GM06990 (cell line): ENCODE measurements at regions not wholly inside any gene's neighbourhood (a gene's known extent, or its start where the extent isn't known, plus 50 kb on each side); places are given as distances from the start of the nearest gene placed in this dataset.
"Not testable (repeated sequence)": the region's sequence is repeated elsewhere in the genome, so short reads cannot be mapped to it uniquely, and the experiment has no call there.

Experiments used
- DNase-seq: peaks from one replicate; pipeline ENCODE4 v3.0.0-alpha.2; 2011; ENCODE audit not compliant: insufficient read length; ENCODE audit errors: extremely low read depth
- H3K27me3 ChIP-seq: replicated peaks from 2 replicates; pipeline ENCODE4 v1.6.0; 2011; ENCODE audit warnings: low read length; ENCODE audit not compliant: control insufficient read depth, insufficient read depth
- H3K36me3 ChIP-seq: 2 replicates; pipeline ENCODE4 v1.5.1; 2011; ENCODE audit warnings: low read length; ENCODE audit not compliant: control insufficient read depth, insufficient read depth
- H3K4me3 ChIP-seq: replicated peaks from 2 replicates; pipeline ENCODE4 v1.5.1; 2011; ENCODE audit warnings: low read depth, mild to moderate bottlenecking, control low read depth, low read length
- CTCF ChIP-seq: IDR thresholded peaks from 2 replicates; pipeline ENCODE4 v1.5.1; 2011; ENCODE audit warnings: low read length, control low read depth, mild to moderate bottlenecking, inconsistent platforms; ENCODE audit not compliant: insufficient read depth, poor library complexity, severe bottlenecking

DNA sequence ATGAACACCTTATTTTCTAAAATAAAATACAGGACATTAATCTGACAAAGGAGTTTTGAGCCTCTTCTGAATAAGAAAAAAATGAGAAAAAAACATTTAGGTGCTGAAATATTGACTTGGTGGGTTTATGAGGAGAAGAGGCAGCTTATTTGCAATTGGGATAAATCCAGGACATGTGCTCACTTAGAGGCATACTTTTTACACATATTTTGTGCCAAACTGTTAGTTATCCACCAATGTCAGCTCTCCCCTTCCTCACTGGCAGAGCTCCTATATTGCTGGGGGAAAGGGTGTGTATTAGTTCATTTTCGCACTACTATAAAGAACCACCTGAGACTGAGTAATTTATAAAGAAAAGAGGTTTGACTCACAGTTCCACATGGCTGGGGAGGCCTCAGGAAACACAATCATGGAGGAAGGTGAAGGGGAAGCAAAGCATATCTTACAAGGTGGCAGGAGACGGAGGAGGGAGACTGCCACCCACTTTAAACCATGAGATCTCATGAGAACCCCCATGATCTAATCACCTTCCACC is 135.4 kb upstream of the EGLN3 start:
- Histone ChIP-seq H3K27me3 (no peaks in the 10 kb centered on the region), H3K36me3 (no peaks in the 10 kb centered on the region), H3K4me3 (no peak overlapping the region)
- no peak for DNase-seq
- no peak for TF ChIP-seq CTCF

DNA sequence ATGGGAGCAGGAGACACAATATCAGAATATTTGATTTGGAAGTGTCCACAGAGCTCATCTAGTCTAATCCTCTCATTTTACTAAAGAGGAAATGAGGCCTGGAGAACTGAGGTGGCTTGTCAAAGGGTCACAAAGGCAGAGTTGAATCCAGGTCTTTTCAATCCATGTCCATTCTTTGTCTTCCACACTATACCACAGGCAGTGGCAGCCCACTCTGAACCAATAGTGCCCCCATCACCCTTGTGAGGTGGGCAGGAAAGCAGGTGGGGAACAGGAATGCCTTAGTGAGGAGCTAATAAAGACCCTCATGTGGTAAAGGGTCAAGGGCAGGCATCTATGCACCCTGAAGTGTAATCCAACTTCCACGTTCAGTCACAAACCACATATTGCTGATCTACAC is 134.8 kb upstream of the EGLN3 start:
- no peak for DNase-seq
- no peak for TF ChIP-seq CTCF
- no peaks in the 10 kb centered on the region for H3K27me3 ChIP-seq

GRCh38 chr14:34081576-34082136 is 130.8 kb upstream of the EGLN3 start:
- TF ChIP-seq CTCF, result no peak
- no peaks in the 10 kb centered on the region for H3K36me3 ChIP-seq
- H3K4me3 ChIP-seq, result no peak overlapping the region
- no peaks in the 10 kb centered on the region for H3K27me3 ChIP-seq
- no peak for DNase-seq

More for the DNA sequence above, 134.8 kb upstream of the EGLN3 start:
- Histone ChIP-seq H3K36me3 (no peaks in the 10 kb centered on the region), H3K4me3 (no peak overlapping the region)

GRCh38 chr14:34081101-34081575 is 130.3 kb upstream of the EGLN3 start:
- DNase-seq, result no peak
- Histone ChIP-seq H3K36me3 (no peaks in the 10 kb centered on the region), H3K4me3 (no peak overlapping the region), H3K27me3 (no peaks in the 10 kb centered on the region)
- no peak for TF ChIP-seq CTCF

GRCh38 chr14:34079643-34080042 is 128.8 kb upstream of the EGLN3 start:
- not testable (repeated sequence) for H3K27me3 ChIP-seq, H3K4me3 ChIP-seq, DNase-seq, H3K36me3 ChIP-seq

DNA sequence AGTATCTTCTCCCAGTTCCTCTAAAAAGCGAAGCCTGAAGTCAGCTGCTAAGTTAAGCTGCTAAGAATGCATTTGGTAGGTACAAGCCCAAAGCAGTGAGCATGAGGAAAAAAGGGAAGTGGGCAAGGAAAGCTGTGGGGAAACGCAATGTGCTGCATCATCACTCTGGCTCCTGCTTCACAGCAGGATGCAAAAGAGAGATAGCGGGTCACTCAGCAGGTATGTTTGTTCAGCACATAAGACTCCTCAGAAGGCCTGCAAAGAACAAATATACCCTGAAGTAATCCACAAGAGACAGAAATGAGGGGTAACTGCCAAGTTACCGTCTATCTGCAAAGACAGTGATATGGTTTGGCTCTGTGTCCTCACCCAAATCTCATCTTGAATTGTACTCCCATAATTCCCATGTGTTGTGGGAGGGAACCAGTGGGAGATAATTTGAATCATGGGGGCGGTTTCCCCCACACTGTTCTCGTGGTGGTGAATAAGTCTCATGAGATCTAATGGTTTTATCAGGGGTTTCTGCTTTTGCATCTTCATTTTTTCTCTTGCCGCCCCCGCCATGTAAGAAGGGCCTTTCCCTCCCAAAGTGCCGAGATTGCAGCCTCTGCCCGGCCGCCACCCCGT is 127.4 kb upstream of the EGLN3 start:
- no peak for TF ChIP-seq CTCF
- Histone ChIP-seq H3K27me3 (no peaks in the 10 kb centered on the region), H3K4me3 (no peak overlapping the region), H3K36me3 (no peaks in the 10 kb centered on the region)
- no peak for DNase-seq
